Neural cell (in vitro differentiated cells): ENCODE measurements at regions not wholly inside any gene's neighbourhood (a gene's known extent, or its start where the extent isn't known, plus 50 kb on each side); places are given as distances from the start of the nearest gene placed in this dataset.

ENCODE experiments used
- CTCF ChIP-seq: fragments of 450-650 bp; IDR thresholded peaks from 2 replicates; pipeline ENCODE4 v1.5.1; 2014; ENCODE audit warnings: antibody characterized with exemption, mild to moderate bottlenecking, moderate library complexity; ENCODE audit not compliant: poor library complexity, severe bottlenecking
- EP300 ChIP-seq: fragments of 450-650 bp; conservative IDR thresholded peaks from 2 replicates; pipeline ENCODE4 v1.6.1; 2014; ENCODE audit warnings: antibody characterized with exemption, mild to moderate bottlenecking, moderate library complexity; ENCODE audit not compliant: poor library complexity, severe bottlenecking
- EZH2 ChIP-seq: fragments of 200-600, 300-800 bp; shearing (Covaris generic), sonication (generic); IDR thresholded peaks from 2 replicates; pipeline ENCODE4 v1.6.1; 2014; ENCODE audit warnings: antibody characterized with exemption, low read length, borderline replicate concordance, mild to moderate bottlenecking; ENCODE audit not compliant: insufficient read depth, poor library complexity, severe bottlenecking
- POLR2AphosphoS5 ChIP-seq: IDR thresholded peaks from 2 replicates; pipeline ENCODE4 v1.6.1; 2012
- RAD21 ChIP-seq: fragments of 450-650 bp; conservative IDR thresholded peaks from 2 replicates; pipeline ENCODE4 v1.6.1; 2014; ENCODE audit warnings: antibody characterized with exemption, mild to moderate bottlenecking, moderate library complexity
- TAF1 ChIP-seq: IDR thresholded peaks from 2 replicates; pipeline ENCODE4 v1.6.1; 2012; ENCODE audit warnings: low read depth
- TF ChIP-seq, protein P1 (sequence below): IDR thresholded peaks from 2 replicates; pipeline ENCODE4 v1.6.1; 2012; ENCODE audit warnings: borderline replicate concordance

DNA sequence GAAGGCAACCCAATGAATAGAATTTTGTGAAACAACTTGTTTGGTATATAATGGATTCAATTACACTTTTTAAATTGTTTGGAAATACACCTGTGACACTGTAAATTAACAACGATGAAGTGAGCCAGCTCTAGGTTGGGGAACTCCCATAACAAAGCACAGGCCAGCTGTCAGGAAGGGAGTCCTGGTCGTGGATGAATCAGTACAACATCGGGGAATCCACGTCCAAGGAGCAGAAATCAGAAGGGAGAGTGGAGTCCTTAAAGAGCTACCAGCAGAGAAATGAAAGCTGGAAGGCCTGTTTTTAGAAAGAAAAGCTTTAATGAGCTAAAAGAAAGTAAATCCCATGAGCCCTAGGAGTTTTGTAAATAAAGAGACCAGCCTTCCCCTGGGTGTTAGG is 223.1 kb upstream of the SLC35B3 start:
- TF ChIP-seq CTCF (no peak), EZH2 (no peak), TAF1 (no peak), EP300 (no peak), POLR2AphosphoS5 (no peak), RAD21 (no peak)
- TF ChIP-seq, protein P1, sequence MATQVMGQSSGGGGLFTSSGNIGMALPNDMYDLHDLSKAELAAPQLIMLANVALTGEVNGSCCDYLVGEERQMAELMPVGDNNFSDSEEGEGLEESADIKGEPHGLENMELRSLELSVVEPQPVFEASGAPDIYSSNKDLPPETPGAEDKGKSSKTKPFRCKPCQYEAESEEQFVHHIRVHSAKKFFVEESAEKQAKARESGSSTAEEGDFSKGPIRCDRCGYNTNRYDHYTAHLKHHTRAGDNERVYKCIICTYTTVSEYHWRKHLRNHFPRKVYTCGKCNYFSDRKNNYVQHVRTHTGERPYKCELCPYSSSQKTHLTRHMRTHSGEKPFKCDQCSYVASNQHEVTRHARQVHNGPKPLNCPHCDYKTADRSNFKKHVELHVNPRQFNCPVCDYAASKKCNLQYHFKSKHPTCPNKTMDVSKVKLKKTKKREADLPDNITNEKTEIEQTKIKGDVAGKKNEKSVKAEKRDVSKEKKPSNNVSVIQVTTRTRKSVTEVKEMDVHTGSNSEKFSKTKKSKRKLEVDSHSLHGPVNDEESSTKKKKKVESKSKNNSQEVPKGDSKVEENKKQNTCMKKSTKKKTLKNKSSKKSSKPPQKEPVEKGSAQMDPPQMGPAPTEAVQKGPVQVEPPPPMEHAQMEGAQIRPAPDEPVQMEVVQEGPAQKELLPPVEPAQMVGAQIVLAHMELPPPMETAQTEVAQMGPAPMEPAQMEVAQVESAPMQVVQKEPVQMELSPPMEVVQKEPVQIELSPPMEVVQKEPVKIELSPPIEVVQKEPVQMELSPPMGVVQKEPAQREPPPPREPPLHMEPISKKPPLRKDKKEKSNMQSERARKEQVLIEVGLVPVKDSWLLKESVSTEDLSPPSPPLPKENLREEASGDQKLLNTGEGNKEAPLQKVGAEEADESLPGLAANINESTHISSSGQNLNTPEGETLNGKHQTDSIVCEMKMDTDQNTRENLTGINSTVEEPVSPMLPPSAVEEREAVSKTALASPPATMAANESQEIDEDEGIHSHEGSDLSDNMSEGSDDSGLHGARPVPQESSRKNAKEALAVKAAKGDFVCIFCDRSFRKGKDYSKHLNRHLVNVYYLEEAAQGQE: no peak
